ENCODE measurements at regions not wholly inside any gene's neighbourhood (a gene's known extent, or its start where the extent isn't known, plus 50 kb on each side); places are given as distances from the start of the nearest gene placed in this dataset.

DNA sequence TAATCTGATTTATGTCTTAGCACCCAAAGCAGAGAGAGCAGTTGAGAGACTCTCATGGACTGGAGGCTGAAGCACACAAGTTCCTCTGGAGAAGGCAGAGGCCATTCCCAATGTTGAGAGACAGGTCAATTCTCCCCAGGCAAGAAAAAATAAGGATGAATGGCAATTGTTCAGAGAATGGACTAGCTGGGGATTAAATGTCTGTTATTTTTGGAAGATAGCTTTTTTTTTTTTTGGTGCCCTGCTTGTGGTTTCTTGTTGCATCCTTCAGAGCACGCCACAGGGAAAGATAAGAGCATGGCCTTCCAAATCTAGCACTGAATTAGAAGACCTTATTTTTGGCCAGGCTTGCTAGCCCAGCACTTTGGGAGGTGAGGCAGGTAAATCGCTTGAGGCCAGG is 65.6 kb upstream of the ERRFI1 start:
- FAIRE-seq: no peak
- DNase-seq (ENCODE audit: low spot score): no peak

DNA sequence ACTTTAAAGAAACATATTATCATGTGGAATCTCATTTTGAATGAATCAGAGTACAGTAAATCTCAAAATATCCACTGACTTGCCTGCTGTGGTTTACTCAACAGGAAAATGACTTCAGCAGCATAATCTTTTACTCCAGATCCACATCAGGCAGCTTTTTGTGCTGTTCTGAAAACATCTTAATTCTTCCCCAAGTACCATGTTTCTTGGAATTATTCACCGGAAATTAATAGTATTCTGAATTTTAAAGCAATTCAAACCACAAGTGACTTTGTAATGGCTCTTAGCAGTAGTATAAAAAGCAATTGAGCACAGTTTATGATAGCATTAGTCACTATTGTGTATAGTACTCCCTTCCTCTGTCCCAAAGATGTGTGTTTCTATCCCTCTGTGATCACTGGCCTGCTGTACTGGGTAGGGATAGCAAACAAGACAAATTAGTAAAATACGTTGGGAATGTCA is 64.2 kb upstream of the ERRFI1 start:
- DNase-seq (ENCODE audit: low spot score): peak; percentile 29
- FAIRE-seq: no peak

DNA sequence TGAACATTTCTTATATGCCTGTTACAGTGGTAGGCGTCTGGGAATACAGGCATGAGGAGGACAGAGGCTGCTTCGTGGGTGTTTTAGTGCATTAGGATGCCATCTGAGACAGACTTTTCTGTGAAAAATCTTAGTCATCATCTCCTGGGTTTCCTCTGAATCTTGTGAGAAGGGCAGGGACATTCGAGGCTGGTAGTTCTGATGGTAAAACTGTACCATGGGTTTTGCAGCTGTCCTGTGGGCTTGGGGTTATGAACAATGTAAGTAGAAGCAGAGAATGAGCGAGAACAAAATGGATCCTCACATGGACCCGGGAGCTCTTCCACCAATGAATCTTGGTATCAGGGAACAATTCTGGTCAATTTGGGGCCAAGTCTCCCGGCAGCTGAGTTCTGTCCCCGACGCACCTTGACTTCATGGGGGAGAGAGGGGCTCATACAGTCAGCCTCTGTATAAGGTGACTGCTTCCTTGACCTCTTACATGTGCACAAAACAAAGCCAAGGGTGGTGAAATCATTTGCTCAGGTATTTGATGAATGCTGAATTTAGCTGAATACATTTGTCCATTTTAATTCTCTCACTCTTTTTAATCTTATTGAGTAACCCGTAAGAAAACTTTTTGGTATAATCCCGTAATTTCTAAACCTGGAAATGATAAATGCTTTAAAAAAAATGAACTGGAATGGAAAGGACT is 63.6 kb upstream of the ERRFI1 start:
- DNase-seq (ENCODE audit: low spot score): peak; percentile 16
- no peak for FAIRE-seq

DNA sequence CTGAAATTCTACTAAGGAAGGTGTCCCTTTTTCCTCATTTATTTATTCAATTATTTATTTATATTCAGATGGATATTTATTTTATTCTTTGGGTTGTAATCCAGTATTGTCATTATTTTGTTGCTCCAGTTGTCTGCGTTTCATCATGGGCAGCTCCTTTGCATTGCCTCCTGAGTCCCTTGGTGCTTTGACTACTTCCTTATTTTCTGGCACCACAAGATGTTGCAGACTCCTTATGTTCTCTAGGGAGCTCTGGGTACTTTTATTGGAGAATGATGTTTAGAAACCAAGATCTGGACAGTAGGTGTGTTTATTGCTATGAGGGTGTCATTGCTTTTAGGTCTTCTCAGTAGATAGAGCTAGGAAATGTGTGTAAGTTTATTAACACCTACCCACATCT is 59.9 kb upstream of the ERRFI1 start:
- FAIRE-seq (no peak), DNase-seq (ENCODE audit: low spot score) (no peak)

DNA sequence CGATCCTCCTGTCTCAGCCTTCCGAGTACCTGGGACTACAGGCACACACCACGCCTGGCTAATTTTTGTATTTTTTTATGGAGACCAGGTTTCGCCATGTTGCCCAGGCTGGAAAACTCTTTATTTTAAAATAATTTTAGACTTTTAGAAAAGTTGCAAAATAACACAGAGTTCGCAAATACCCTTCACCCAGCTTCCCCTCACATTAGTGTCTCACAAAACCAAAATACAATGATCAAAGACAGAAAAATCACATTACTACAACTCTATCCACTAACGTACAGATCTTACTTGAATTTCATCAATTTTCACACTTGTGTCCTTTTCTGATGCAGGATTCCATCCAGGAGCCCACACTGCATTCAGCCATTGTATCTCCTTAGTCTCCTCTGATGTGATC is 58.8 kb upstream of the ERRFI1 start:
- DNase-seq (ENCODE audit: low spot score) (no peak), FAIRE-seq (no peak)

DNA sequence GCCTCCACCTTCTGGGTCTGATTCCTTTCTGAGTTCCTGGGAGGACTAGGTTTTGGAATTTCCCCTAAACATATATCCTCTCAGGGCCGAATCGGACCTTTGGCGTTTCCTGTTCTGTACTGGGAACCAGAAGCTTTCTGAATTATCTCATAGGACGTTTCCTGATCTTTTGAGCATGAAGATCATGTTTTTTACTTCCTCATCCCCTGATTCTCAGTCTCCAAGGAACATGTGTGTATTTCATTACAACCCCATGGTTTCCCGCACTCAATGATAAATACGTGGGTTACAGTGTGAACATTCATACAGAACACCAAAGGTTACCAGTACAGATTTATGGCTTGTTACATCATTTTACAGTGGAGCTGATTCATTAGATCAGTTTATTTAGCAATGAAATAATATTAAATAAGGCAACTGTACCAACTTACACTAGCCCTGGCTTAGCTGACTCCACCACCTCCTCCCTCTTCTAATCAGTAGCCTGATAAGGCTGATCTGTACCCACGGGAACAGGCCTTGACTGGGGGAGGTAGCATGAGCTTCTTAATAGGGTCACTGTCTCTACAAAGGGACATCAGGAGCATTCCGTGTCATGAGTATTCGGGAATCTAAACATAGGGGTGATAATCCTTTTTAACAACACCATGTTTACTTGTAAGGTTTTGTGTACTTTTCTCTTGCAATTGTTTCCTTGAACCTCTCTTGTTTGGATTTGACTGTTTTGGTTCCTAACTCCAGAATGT is 57.8 kb upstream of the ERRFI1 start:
- DNase-seq (ENCODE audit: low spot score): no peak

DNA sequence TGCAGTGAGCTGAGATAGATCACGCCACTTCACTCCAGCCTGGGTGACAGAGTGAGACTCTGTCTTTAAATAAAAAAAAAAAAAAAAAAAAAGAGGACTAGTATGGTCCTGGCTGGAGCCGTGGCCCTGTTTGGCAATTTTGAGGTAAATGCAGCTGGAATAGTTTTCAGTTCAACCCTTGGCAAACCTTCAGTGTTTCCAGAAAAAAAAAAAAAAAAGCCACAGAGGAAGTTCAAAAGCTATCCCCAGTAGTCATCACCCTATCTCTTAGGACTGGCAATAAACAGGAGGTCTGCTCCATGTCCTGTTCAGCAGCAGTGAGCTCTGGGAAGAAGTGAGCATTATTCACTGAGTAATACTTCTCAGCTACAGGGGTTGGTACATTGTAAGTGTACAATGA is 56.8 kb upstream of the ERRFI1 start:
- DNase-seq (ENCODE audit: low spot score): peak; percentile 42
- FAIRE-seq: no peak

More for the DNA sequence above, 57.8 kb upstream of the ERRFI1 start:
- FAIRE-seq: no peak

DNA sequence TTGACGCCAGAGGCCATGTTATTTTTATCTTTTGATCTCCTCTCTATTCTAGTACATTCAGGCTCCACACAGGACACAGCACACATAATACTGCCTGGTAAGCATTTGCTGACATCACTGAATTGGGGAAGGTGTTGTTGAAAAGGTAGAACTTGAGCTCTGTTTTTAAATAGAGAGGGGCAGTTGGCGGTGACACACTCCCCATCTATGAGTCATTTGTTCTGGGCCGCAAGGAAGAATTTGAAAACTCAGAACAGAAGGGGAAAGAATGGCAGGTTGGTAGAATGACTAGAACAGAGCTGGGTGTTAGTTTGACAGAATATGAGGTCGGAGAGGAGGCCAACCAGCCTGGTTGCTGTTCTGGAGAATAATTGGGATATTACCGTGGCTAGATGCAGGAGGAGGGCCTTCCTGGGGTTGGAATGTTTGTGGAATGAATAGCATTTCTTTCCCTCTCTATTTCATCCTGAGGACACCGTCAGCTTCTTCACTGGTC is 52.1 kb upstream of the ERRFI1 start:
- peak; percentile 56 for DNase-seq (ENCODE audit: low spot score)

DNA sequence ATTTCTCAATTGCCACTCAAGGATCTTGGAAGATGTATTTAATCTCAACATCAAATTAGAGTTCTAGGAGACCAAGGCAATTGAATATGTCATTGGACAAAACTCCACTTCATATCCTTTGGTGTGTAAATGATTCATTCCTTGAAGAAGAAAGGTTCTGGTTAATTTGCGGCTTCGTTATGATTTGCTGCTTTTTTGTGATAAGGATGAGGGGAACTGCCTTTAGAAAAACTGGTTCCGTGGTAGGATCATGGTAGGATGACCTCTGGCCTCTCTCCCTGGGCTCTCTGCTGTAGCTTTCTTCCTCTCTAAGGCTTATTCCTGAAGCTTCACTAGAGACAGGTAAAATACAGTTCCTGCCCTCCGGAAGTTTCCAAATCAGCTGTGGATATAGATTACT is 51.5 kb upstream of the ERRFI1 start:
- DNase-seq (ENCODE audit: low spot score) (no peak), FAIRE-seq (no peak)

More for the DNA sequence above, 52.1 kb upstream of the ERRFI1 start:
- no peak for FAIRE-seq

DNA sequence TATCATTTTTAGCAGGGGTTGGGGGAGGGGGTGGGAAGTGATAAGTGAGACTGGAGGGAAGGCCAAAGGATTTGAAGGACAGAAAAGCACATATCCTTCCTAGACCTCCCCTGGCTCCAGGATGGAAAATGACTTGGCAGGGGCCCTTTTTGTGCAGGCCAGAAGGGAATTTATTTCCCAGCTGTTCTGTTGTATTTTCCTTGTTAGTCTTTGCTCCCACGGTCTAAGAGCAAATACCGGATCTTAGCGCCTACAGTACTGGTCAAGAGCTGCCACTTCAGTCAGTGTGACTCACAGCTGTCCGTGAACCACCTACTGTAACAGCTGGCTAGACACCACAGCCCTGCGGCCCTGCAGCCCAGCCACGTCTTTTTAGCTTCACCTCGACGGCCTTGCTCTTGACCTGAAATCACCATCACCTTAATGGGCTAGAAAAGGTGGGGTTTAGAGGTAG is 51.0 kb upstream of the ERRFI1 start:
- no peak for FAIRE-seq
- DNase-seq (ENCODE audit: low spot score): peak; percentile 61

DNA sequence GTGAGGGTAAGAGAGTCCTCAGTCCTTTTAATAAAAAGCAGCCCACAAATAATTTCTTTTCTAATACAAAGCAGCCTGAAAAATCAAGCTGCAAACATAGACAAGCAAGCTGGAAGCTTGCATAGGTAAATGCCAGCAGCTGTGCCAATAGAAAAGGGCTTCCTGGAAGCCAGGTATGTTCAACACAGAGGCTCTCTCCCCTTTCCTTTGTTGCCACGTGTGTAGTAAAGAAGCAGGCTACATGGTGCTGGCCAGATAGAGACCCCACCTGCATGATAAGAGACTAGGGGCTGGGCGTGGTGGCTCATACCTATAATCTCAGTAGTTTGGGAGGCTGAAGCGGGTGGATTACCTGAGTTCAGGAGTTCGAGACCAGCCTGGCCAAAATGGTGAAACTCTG is 50.1 kb upstream of the ERRFI1 start:
- no peak for DNase-seq (ENCODE audit: low spot score)
- FAIRE-seq: no peak
